ENCODE measurements at regions not wholly inside any gene's neighbourhood (a gene's known extent, or its start where the extent isn't known, plus 50 kb on each side); places are given as distances from the start of the nearest gene placed in this dataset.
"Not testable (repeated sequence)": the region's sequence is repeated elsewhere in the genome, so short reads cannot be mapped to it uniquely, and the experiment has no call there.

DNA sequence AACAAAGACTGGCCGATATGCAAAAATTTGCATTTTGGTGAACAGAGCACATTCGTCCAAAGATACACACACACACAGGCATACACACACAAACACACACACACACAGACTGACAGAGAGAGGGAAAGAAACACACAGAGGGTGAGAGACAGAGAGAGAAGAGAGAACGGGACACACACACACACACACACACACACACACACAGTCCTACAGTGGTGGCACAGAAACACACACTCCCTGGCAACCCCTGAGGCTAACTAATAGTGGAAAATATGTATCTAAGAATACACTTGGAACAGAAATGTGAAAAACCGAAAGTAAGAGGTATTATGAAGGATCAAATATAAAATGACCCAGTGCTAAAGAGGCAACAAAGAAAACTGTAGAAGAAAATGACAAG, 919.9 kb upstream of the DEFB115 start:
- TF ChIP-seq POLR2A, POLR2AphosphoS5, EP300 (IDR thresholded peaks at IDR 0.05): not testable (repeated sequence)
- TF ChIP-seq, protein P1, sequence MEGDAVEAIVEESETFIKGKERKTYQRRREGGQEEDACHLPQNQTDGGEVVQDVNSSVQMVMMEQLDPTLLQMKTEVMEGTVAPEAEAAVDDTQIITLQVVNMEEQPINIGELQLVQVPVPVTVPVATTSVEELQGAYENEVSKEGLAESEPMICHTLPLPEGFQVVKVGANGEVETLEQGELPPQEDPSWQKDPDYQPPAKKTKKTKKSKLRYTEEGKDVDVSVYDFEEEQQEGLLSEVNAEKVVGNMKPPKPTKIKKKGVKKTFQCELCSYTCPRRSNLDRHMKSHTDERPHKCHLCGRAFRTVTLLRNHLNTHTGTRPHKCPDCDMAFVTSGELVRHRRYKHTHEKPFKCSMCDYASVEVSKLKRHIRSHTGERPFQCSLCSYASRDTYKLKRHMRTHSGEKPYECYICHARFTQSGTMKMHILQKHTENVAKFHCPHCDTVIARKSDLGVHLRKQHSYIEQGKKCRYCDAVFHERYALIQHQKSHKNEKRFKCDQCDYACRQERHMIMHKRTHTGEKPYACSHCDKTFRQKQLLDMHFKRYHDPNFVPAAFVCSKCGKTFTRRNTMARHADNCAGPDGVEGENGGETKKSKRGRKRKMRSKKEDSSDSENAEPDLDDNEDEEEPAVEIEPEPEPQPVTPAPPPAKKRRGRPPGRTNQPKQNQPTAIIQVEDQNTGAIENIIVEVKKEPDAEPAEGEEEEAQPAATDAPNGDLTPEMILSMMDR (IDR thresholded peaks at IDR 0.05): not testable (repeated sequence)
